OCI-LY3 (cell line): ENCODE measurements at regions not wholly inside any gene's neighbourhood (a gene's known extent, or its start where the extent isn't known, plus 50 kb on each side); places are given as distances from the start of the nearest gene placed in this dataset.

ENCODE experiments used
- H2AFZ ChIP-seq: fragments of 200-600, 300-600 bp; shearing (Covaris generic); 2 replicates; pipeline ENCODE4 v1.6.0; 2014; ENCODE audit warnings: antibody characterized with exemption, low read depth, low read length
- H3K27ac ChIP-seq: fragments of 200-600, 300-600 bp; sonication (generic); 2 replicates; pipeline ENCODE4 v1.5.1; 2014; ENCODE audit warnings: mild to moderate bottlenecking, low read length, moderate library complexity, mixed read lengths
- H3K27me3 ChIP-seq: fragments of 200-600, 300-600 bp; sonication (generic); 2 replicates; pipeline ENCODE4 v1.6.1; 2014; ENCODE audit warnings: low read depth, low read length, mixed read lengths
- H3K36me3 ChIP-seq: fragments of 200-600, 300-600 bp; sonication (generic); replicated peaks from 2 replicates; pipeline ENCODE3; 2014; ENCODE audit warnings: low read depth, low read length, mixed read lengths
- H3K4me1 ChIP-seq: fragments of 300-600, 200-600 bp; sonication (generic); 2 replicates; pipeline ENCODE4 v1.6.1; 2014; ENCODE audit warnings: low read length, mixed read lengths
- H3K4me2 ChIP-seq: fragments of 200-600, 300-600 bp; sonication (generic); 2 replicates; pipeline ENCODE4 v1.6.1; 2014; ENCODE audit warnings: low read length, mixed read lengths
- H3K4me3 ChIP-seq: fragments of 300-600, 200-600 bp; sonication (generic); 2 replicates; pipeline ENCODE4 v1.5.1; 2014; ENCODE audit warnings: antibody characterized with exemption, mild to moderate bottlenecking, low read length, moderate library complexity
- H3K79me2 ChIP-seq: fragments of 300-600, 200-600 bp; shearing (Covaris generic); 2 replicates; pipeline ENCODE4 v1.6.1; 2014; ENCODE audit warnings: mild to moderate bottlenecking, low read length, mixed read lengths
- H3K9ac ChIP-seq: fragments of 300-600, 200-600 bp; shearing (Covaris generic); 2 replicates; pipeline ENCODE4 v1.6.0; 2014; ENCODE audit warnings: mild to moderate bottlenecking, low read length, moderate library complexity
- H3K9me3 ChIP-seq: fragments of 200-600, 300-600 bp; shearing (Covaris generic); 2 replicates; pipeline ENCODE4 v1.6.1; 2014; ENCODE audit warnings: low read length, mixed read lengths; ENCODE audit not compliant: insufficient read depth
- H4K20me1 ChIP-seq: fragments of 200-600, 300-600 bp; sonication (generic); 2 replicates; pipeline ENCODE4 v1.6.1; 2016; ENCODE audit warnings: low read length, mixed read lengths; ENCODE audit not compliant: insufficient read depth
- EZH2phosphoT487 ChIP-seq: fragments of 200-600 bp; shearing (Covaris generic); IDR thresholded peaks from 2 replicates; pipeline ENCODE4 v1.6.1; 2018; ENCODE audit warnings: antibody characterized with exemption, mixed run types, low read depth
- TF ChIP-seq, protein P1 (sequence below): fragments of 200-600, 300-600 bp; sonication (generic); IDR thresholded peaks from 2 replicates; pipeline ENCODE4 v1.5.1; 2014; ENCODE audit warnings: antibody characterized with exemption, low read length, low read depth

DNA sequence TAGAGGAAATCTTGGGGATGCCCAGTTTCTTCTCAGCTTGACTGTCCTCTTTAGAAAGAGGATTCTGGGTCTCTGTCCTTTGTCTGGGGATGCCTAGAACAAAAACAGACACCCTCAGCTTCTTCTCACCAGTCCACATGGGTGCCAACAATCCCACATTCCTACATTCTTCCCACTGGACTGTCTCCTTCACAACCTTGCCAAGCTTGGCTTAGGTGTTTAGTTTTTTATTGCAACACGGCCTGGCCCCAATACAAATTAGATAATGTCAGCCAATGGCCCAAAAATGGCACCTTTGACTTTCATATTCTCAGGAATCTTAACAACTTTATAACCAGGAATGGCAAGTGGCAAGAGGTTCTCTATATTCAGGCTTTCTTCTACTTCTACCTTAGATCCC is 273.0 kb downstream of the RNF152 start:
- Histone ChIP-seq H3K36me3 (no peaks in the 10 kb centered on the region), H3K27me3 (peaks cover 10% of the 10 kb centered on the region; the same call in 1 of the 2 replicates), H3K4me2 (no peak overlapping the region), H3K4me3 (no peak overlapping the region), H3K9ac (no peak overlapping the region), H3K9me3 (no peaks in the 10 kb centered on the region), H3K79me2 (no peaks in the 10 kb centered on the region), H2AFZ (no peak overlapping the region), H4K20me1 (no peaks in the 10 kb centered on the region), H3K27ac (no peak overlapping the region), H3K4me1 (peaks cover 16% of the 10 kb centered on the region)
- TF ChIP-seq EZH2phosphoT487, result no peak
- TF ChIP-seq, protein P1, sequence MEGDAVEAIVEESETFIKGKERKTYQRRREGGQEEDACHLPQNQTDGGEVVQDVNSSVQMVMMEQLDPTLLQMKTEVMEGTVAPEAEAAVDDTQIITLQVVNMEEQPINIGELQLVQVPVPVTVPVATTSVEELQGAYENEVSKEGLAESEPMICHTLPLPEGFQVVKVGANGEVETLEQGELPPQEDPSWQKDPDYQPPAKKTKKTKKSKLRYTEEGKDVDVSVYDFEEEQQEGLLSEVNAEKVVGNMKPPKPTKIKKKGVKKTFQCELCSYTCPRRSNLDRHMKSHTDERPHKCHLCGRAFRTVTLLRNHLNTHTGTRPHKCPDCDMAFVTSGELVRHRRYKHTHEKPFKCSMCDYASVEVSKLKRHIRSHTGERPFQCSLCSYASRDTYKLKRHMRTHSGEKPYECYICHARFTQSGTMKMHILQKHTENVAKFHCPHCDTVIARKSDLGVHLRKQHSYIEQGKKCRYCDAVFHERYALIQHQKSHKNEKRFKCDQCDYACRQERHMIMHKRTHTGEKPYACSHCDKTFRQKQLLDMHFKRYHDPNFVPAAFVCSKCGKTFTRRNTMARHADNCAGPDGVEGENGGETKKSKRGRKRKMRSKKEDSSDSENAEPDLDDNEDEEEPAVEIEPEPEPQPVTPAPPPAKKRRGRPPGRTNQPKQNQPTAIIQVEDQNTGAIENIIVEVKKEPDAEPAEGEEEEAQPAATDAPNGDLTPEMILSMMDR, result no peak

DNA sequence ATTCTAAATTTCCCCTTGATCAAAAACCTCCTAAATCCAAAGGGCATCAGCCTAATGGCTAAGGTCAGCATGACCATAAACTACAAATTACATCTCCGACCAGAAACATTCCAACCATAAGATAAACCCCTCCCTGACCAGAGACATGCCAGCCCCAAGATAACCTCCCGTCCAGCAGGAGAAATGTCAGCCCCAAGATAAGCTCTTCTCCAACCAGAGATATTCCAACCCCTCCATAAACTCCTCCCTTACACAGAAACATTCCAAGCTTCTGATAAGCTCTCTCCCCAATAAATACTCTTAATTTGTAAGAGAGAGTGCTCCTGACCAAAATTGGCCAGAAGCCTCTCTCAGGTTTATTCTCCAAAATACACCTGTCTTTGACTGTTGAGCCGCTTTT is 274.0 kb downstream of the RNF152 start:
- Histone ChIP-seq H3K9me3 (no peaks in the 10 kb centered on the region), H3K4me1 (peaks cover 16% of the 10 kb centered on the region), H3K9ac (no peak overlapping the region), H4K20me1 (no peaks in the 10 kb centered on the region), H2AFZ (no peak overlapping the region), H3K36me3 (no peaks in the 10 kb centered on the region), H3K4me2 (no peak overlapping the region), H3K4me3 (no peak overlapping the region), H3K27ac (no peak overlapping the region), H3K79me2 (no peaks in the 10 kb centered on the region), H3K27me3 (peaks cover 10% of the 10 kb centered on the region; the same call in 1 of the 2 replicates)
- TF ChIP-seq, protein P1, result no peak
- no peak for TF ChIP-seq EZH2phosphoT487

DNA sequence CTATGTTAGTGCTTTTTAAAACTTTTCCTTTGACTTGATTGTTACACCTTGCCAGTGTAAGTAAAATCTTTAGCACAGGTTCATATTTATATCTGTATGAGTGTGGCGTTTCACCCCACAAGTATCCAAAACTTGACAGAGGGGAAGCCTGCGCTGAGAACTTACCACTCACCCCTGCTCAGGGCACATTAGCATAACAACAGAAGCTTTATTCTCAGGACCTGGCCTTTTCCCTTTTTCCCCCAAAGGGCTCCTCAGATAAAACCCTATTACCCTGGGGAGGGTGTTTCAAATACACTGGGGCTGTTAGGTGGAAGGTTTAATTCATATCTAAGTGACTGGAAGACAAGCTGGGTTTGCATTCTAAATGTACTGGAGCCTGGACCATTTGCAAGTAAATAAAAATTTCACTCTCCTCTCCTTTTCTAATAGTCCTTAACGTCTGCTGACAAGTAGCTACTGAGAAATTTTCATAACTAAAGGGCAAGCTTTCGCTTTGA is 276.6 kb downstream of the RNF152 start:
- H2AFZ ChIP-seq, result no peak overlapping the region
- peak overlapping the region; percentile 0; the same call in 1 of the 2 replicates for H3K27ac ChIP-seq

DNA sequence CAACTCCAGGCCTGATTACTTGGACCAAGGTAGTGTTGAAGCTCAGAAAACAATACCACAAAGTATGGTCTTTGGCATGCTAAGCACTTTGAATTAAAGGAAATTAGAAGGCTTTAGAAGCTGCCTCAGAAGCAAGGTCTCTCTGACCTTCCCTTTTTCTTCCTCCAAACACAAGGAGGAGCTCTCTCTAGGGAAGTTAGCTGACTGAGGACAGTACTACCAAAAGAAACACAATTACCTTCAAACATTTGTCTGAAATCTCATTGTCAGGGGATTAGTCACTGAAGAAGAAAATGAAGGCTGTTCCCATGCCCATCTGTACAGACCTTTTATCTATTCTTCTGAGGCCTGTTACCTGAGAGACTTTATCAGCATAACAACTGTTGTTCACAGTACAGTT is 279.3 kb downstream of the CDH20 start:
- Histone ChIP-seq H3K27me3 (peaks cover 35% of the 10 kb centered on the region), H3K4me2 (no peak overlapping the region), H3K9ac (no peak overlapping the region), H4K20me1 (no peaks in the 10 kb centered on the region), H3K9me3 (no peaks in the 10 kb centered on the region), H3K27ac (no peak overlapping the region), H3K4me1 (peaks cover 15% of the 10 kb centered on the region), H2AFZ (no peak overlapping the region), H3K4me3 (no peak overlapping the region), H3K79me2 (no peaks in the 10 kb centered on the region), H3K36me3 (no peaks in the 10 kb centered on the region)
- no peak for TF ChIP-seq EZH2phosphoT487
- TF ChIP-seq, protein P1, result peak; percentile 52

More for the DNA sequence above, 276.6 kb downstream of the RNF152 start:
- H3K79me2 ChIP-seq, result no peaks in the 10 kb centered on the region
- H3K36me3 ChIP-seq, result no peaks in the 10 kb centered on the region
- peak overlapping the region; percentile 21 for H3K4me2 ChIP-seq
- H3K4me3 ChIP-seq, result peak overlapping the region; percentile 5
- H3K27me3 ChIP-seq, result peaks cover 18% of the 10 kb centered on the region; the same call in 1 of the 2 replicates
- no peak overlapping the region for H3K9ac ChIP-seq
- peaks cover 16% of the 10 kb centered on the region for H3K4me1 ChIP-seq
- H4K20me1 ChIP-seq, result no peaks in the 10 kb centered on the region
- TF ChIP-seq, protein P1, result no peak
- no peak for TF ChIP-seq EZH2phosphoT487
- no peaks in the 10 kb centered on the region for H3K9me3 ChIP-seq
